Tibial nerve (tissue), 4 donors: ENCODE measurements at regions not wholly inside any gene's neighbourhood (a gene's known extent, or its start where the extent isn't known, plus 50 kb on each side); places are given as distances from the start of the nearest gene placed in this dataset.

Source experiments
- DNase-seq, 2 donors: peaks; one replicate each; pipeline ENCODE4 v3.0.0-alpha.2; 2019; ENCODE audit warnings: low spot score in 2 of 2
- H3K27ac ChIP-seq, 4 donors: fragments of 200-600 bp; sonication (generic) in 3 of 4; one replicate each; pipeline ENCODE4 v1.5.1; 2017 to 2019; ENCODE audit warnings: mild to moderate bottlenecking in 1 of 4
- H3K27me3 ChIP-seq, 2 donors: fragments of 200-600 bp; sonication (generic) in 1 of 2; one replicate each; pipeline versions ENCODE4 v1.5.1 to v1.6.0; 2017 to 2019
- H3K36me3 ChIP-seq, 3 donors: fragments of 200-600 bp; sonication (generic); one replicate each; pipeline ENCODE4 v1.5.1; 2018 to 2019
- H3K4me1 ChIP-seq, 4 donors: fragments of 200-600 bp; sonication (generic) in 3 of 4; one replicate each; pipeline ENCODE4 v1.5.1; 2017 to 2019
- H3K4me3 ChIP-seq, 4 donors: fragments of 200-600 bp; sonication (generic) in 3 of 4; one replicate each; pipeline ENCODE4 v1.5.1; 2017 to 2019; ENCODE audit warnings: mild to moderate bottlenecking in 1 of 4, moderate library complexity in 1 of 4
- H3K9me3 ChIP-seq, 4 donors: fragments of 200-600 bp; sonication (generic) in 3 of 4; one replicate each; pipeline ENCODE4 v1.5.1; 2017 to 2019
- CTCF ChIP-seq, 5 experiments: fragments of 200-600 bp in 3 of 5; fragments of 450-650 bp in 2 of 5; sonication (generic) in 3 of 5; IDR thresholded peaks; one replicate each; pipeline ENCODE4 v1.5.1; 2016 to 2019; ENCODE audit warnings: antibody characterized with exemption in 5 of 5, mild to moderate bottlenecking in 3 of 5, moderate library complexity in 2 of 5
- EP300 ChIP-seq, 2 donors: sonication (generic); formaldehyde crosslinking; IDR thresholded peaks; one replicate each; pipeline ENCODE4 v1.6.1; 2017; ENCODE audit warnings: antibody characterized with exemption in 2 of 2, mild to moderate bottlenecking in 1 of 2
- POLR2A ChIP-seq, 2 donors: fragments of 450-650 bp; IDR thresholded peaks; one replicate each; pipeline ENCODE4 v1.6.1; 2017; ENCODE audit warnings: antibody characterized with exemption in 2 of 2, mild to moderate bottlenecking in 2 of 2, moderate library complexity in 2 of 2
- WGBS, 2 donors: methylation state at CpG; one replicate each; pipeline ENCODE4 v1.1.5; 2018; 5-methylcytosine and 5-hydroxymethylcytosine counted together

GRCh38 chr9:79824265-79824664 lies 252.5 kb downstream of the TLE4 start:
- WGBS, 2 donors = 89 to 92% methylated on average over 3 of the region's 3 CpGs
- TF ChIP-seq CTCF (IDR thresholded peaks at IDR 0.05) (no peak), EP300 (IDR thresholded peaks at IDR 0.05) (no peak), POLR2A (IDR thresholded peaks at IDR 0.05) (no peak)
- H3K4me3 ChIP-seq = no peak overlapping the region
- H3K4me1 ChIP-seq = no peaks in the 10 kb centered on the region
- no peaks in the 10 kb centered on the region for H3K9me3 ChIP-seq
- no peaks in the 10 kb centered on the region for H3K27me3 ChIP-seq
- no peaks in the 10 kb centered on the region for H3K36me3 ChIP-seq
- no peak overlapping the region for H3K27ac ChIP-seq
- no peak for DNase-seq

- no peak overlapping the region for H3K27ac ChIP-seq
- DNase-seq = peak in 1 of 2 donors; percentile 19
- H3K4me1 ChIP-seq = peaks cover 0 to 11% (median 0%) of the 10 kb centered on the region in 4 donors
- no peak overlapping the region for H3K4me3 ChIP-seq
- H3K9me3 ChIP-seq = no peaks in the 10 kb centered on the region
- H3K36me3 ChIP-seq = no peaks in the 10 kb centered on the region
- no peaks in the 10 kb centered on the region for H3K27me3 ChIP-seq
- WGBS, 2 donors = 37 to 50% methylated on average over 6 of the region's 6 CpGs
- peak in 1 of 2 donors; percentile 18 for TF ChIP-seq EP300 (IDR thresholded peaks at IDR 0.05)
- no peak for TF ChIP-seq CTCF (IDR thresholded peaks at IDR 0.05)
These were observed 245.8 kb downstream of the TLE4 start for GRCh38 chr9:79817438-79818004.

- TF ChIP-seq POLR2A (IDR thresholded peaks at IDR 0.05) = no peak
- no peak for TF ChIP-seq EP300 (IDR thresholded peaks at IDR 0.05)
- no peak for TF ChIP-seq CTCF (IDR thresholded peaks at IDR 0.05)
- 50 to 51% methylated on average over 1 of the region's 1 CpG for WGBS, 2 donors
- H3K4me1 ChIP-seq = peaks cover 0 to 8% (median 0%) of the 10 kb centered on the region in 4 donors
These were observed 241.5 kb downstream of the TLE4 start for GRCh38 chr9:79813258-79813638.

GRCh38 chr9:79812507-79813257 lies 240.9 kb downstream of the TLE4 start:
- Histone ChIP-seq H3K27me3 (no peaks in the 10 kb centered on the region), H3K4me3 (peak overlapping the region in 1 of 4 donors; percentile 3), H3K27ac (no peak overlapping the region), H3K9me3 (no peaks in the 10 kb centered on the region), H3K36me3 (no peaks in the 10 kb centered on the region), H3K4me1 (peaks cover 0 to 6% (median 0%) of the 10 kb centered on the region in 4 donors)
- TF ChIP-seq CTCF (IDR thresholded peaks at IDR 0.05) (no peak), POLR2A (IDR thresholded peaks at IDR 0.05) (no peak), EP300 (IDR thresholded peaks at IDR 0.05) (no peak)
- DNase-seq = no peak
- 47 to 51% methylated on average over 8 of the region's 8 CpGs for WGBS, 2 donors

More at GRCh38 chr9:79813258-79813638, 241.5 kb downstream of the TLE4 start:
- no peak for DNase-seq
- Histone ChIP-seq H3K27me3 (no peaks in the 10 kb centered on the region), H3K36me3 (no peaks in the 10 kb centered on the region), H3K27ac (no peak overlapping the region), H3K9me3 (no peaks in the 10 kb centered on the region), H3K4me3 (peak overlapping the region in 1 of 4 donors; percentile 3)

GRCh38 chr9:79812099-79812498 lies 240.3 kb downstream of the TLE4 start:
- TF ChIP-seq CTCF (IDR thresholded peaks at IDR 0.05) = no peak
- no peak for TF ChIP-seq POLR2A (IDR thresholded peaks at IDR 0.05)
- no peak for TF ChIP-seq EP300 (IDR thresholded peaks at IDR 0.05)
- no peak overlapping the region for H3K4me3 ChIP-seq
- no peak for DNase-seq
- no peaks in the 10 kb centered on the region for H3K36me3 ChIP-seq
- WGBS, 2 donors = 57 to 65% methylated on average over 3 of the region's 3 CpGs
- no peak overlapping the region for H3K27ac ChIP-seq
- H3K27me3 ChIP-seq = no peaks in the 10 kb centered on the region
- no peaks in the 10 kb centered on the region for H3K9me3 ChIP-seq
- peaks cover 0 to 4% (median 0%) of the 10 kb centered on the region in 4 donors for H3K4me1 ChIP-seq
